ENCODE measurements at regions not wholly inside any gene's neighbourhood (a gene's known extent, or its start where the extent isn't known, plus 50 kb on each side); places are given as distances from the start of the nearest gene placed in this dataset.

DNA sequence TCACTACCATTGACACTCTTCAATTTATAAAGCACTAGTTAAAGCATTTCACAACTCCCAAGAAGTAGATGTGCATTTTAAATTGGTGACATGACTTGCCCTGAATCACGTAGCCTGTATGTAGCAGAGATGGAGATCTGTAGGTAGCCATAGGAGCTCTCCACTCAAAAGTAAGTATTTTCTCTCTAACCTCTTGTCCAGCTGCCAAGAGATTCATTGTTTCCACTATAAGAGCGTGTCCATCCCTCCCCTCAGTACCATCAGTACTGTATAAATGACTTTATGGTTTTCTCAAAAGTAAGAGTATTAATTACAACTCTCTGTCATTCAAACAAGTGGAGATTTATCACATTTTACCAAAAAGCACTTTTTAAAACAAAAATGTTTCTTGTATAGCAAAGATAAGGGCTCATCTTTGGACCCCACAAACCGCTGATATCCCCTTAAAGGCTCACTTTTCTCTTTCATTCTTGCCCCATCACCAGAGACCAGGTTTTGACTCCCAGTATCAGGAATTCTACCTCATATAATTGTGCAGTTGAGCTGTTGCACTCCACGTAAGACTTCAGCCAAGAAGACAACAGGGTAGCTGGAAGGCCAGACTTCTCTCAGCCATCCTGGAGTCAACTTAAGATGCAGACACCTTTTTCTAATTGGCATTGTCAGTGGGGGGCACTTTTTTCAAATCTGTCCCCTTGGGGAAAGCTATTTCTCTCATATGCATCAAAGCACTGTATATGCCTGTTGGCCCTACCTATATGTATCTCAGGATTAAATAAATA lies 78.0 kb upstream of the GALNT5 start:
- Histone ChIP-seq H3K27me3 (no peaks in the 10 kb centered on the region), H3K27ac (no peak overlapping the region), H3K4me3 (no peak overlapping the region), H3K36me3 (no peaks in the 10 kb centered on the region), H3K4me1 (0 out of 2 replicates have a peak, but pooled peaks cover 2% of the 10 kb centered on the region), H3K9me3 (replicated peaks) (no peaks in the 10 kb centered on the region)
- no peak for DNase-seq

DNA sequence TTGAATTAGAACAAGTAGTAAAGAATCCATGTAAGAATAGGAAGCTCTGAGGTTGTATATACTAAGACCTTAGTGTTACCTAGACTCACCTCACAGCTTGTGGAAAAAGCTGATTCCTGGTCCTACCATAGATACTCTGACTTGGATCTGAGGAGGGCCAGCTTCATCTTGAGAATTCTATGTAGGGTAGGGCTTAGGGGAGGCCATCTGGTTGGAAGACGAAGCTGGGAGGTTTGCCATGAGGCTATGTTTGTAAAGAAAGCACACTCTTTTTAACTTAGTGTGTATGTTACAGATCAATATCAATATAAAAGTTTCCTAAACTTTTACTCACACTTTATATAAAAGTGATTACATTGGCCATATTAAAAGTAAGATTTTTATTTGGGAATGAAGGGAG lies 77.1 kb upstream of the GALNT5 start:
- 0 out of 2 replicates have a peak, but pooled peaks cover 2% of the 10 kb centered on the region for H3K4me1 ChIP-seq
- H3K36me3 ChIP-seq, result no peaks in the 10 kb centered on the region
- H3K4me3 ChIP-seq, result no peak overlapping the region
- DNase-seq, result no peak
- no peak overlapping the region for H3K27ac ChIP-seq
- H3K9me3 ChIP-seq (replicated peaks), result no peaks in the 10 kb centered on the region
- H3K27me3 ChIP-seq, result no peaks in the 10 kb centered on the region

DNA sequence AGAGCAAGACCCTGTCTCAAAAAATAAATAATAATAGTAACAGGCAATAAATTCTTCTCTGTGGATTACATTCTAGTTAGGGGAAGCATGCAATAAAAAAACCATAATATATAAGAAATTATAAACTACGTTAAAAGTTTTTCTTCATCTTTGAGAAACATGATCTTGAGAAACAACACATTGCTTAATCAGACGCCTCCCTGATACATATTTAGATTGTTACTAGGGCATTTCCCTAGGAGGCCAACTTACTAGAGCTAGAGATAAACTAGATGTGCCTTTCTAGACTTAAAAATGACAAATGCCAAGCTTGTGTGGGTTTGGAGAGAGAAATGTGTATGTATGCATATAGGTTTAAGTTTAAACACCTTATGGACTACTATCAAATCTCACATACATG lies 76.3 kb upstream of the GALNT5 start:
- Histone ChIP-seq H3K4me1 (0 out of 2 replicates have a peak, but pooled peaks cover 2% of the 10 kb centered on the region), H3K9me3 (replicated peaks) (no peaks in the 10 kb centered on the region), H3K4me3 (no peak overlapping the region), H3K36me3 (no peaks in the 10 kb centered on the region), H3K27ac (no peak overlapping the region), H3K27me3 (no peaks in the 10 kb centered on the region)
- no peak for DNase-seq

DNA sequence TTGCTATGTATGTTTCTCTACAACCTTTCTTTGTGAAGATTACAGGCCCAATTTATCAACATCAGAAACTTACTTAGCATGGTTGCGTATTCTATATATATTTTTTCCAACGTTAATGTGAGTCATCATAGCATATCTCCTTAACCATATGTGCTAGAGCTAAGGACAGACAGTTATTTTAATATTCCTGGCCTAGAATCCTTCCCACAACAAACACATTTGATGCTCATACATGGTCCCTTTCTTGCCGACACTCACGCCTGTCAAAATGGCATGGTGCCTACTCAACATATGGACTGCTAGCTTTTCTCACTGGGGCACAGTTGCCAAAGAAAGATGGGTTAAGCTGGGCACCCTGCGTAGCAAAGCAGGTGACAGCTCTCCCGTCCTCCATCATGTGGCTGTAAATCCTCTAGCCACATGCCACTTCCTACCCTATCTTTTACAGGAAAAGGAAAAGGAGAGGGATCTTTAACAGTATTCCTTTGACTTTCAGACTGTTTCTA lies 75.2 kb upstream of the GALNT5 start:
- Histone ChIP-seq H3K4me3 (no peak overlapping the region), H3K27ac (no peak overlapping the region), H3K36me3 (no peaks in the 10 kb centered on the region), H3K9me3 (replicated peaks) (no peaks in the 10 kb centered on the region), H3K27me3 (no peaks in the 10 kb centered on the region), H3K4me1 (0 out of 2 replicates have a peak, but pooled peaks cover 2% of the 10 kb centered on the region)
- DNase-seq, result no peak

DNA sequence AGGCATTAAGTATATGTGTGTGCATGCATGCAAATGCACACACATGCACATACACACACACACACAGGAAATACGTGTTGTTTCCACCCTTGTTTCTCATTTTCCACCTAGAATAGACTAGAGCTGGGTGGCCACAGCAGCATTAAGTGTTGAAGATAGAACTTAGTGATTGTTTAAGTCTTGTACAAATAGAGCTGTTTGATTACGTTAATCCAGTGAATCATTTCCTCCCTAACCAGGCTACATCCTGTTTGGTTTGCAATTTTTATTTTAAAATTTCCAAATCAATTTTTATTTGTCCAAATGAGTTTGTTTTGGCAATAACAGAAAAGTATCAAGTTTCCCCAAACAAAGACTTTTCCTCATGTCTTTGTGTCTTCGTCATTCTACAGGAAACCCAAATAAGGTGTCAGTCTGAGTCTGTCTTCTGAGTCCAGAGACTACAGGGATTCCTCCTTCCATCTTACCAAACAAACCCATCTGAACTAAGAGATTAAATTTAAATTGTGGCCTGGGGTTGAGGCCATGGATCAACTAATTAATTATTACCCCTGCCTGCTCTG lies 74.6 kb upstream of the GALNT5 start:
- Histone ChIP-seq H3K36me3 (no peaks in the 10 kb centered on the region), H3K4me1 (0 out of 2 replicates have a peak, but pooled peaks cover 2% of the 10 kb centered on the region), H3K9me3 (replicated peaks) (no peaks in the 10 kb centered on the region), H3K4me3 (no peak overlapping the region), H3K27me3 (no peaks in the 10 kb centered on the region), H3K27ac (no peak overlapping the region)
- DNase-seq, result no peak

DNA sequence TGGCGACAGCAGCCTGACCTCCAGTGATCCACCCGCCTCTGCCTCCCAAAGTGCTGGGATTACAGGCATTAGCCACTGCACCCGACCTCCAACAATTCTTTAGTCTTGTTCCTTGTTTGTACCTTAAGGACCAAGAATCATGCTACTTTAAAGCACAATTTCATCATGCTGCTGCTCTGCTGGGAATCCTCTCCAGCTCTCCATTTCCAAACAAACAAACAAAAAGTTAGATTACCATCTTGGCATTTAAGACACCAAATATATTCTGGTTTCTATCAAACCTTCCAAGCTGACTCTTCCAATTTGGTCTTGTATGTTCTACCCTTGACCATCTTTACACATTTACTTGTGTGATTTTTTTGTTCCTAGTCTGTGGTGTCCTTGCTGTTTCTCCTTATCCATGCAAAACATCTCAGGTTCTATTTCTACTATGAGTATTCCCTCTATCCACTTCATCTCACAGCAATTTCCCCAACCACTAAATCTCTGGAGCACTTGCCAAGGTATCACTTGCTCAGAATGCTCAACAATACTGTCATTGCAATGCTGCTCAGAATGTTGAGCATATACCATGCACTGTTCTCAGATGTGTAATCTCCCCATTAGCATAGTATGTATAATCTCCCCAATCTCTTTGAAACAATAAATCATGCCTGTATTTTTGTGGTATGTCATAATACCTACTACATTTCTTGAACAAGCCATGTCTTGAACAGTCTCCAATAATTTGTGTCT lies 73.2 kb upstream of the GALNT5 start:
- no peak for DNase-seq
- H3K36me3 ChIP-seq, result no peaks in the 10 kb centered on the region
- no peaks in the 10 kb centered on the region for H3K27me3 ChIP-seq
- 0 out of 2 replicates have a peak, but pooled peaks cover 2% of the 10 kb centered on the region for H3K4me1 ChIP-seq
- H3K9me3 ChIP-seq (replicated peaks), result no peaks in the 10 kb centered on the region
- H3K27ac ChIP-seq, result no peak overlapping the region
- no peak overlapping the region for H3K4me3 ChIP-seq

DNA sequence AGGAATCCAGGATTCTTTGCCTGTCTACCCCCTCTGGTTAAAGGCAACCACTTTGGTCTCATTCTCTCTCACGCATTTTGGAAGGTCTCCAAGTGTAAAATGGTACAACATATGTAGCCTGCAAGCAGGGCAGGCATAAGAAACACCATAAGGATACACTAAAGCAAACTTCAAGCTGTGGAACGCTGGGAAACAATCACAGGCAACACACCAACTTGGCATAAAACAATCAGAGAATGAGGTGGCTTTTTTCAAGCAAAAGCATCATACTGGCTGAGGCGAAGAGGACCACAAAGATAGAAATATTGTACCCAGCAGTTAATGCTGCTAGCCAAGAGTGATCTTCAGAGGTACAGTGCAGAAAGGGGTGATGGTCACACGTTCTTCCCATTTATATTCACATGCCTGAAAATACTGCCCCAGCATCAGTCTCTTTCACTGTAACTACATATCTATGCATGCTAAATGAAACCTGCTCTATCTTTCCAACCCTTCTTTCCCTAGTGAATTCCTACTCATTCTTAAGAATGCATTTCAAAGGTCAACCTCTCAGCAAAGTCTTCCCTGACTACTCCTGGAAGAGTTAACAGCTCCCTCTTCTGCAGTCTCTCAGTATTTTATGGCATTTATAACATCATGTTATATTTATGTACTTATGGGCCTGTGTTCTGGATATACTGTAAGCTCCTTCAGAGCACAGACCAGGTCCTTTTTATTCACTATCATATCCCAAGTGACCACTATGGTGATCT lies 71.9 kb upstream of the GALNT5 start:
- Histone ChIP-seq H3K27ac (no peak overlapping the region), H3K4me1 (0 out of 2 replicates have a peak, but pooled peaks cover 2% of the 10 kb centered on the region), H3K9me3 (replicated peaks) (no peaks in the 10 kb centered on the region), H3K27me3 (no peaks in the 10 kb centered on the region), H3K4me3 (no peak overlapping the region), H3K36me3 (no peaks in the 10 kb centered on the region)
- DNase-seq, result no peak

DNA sequence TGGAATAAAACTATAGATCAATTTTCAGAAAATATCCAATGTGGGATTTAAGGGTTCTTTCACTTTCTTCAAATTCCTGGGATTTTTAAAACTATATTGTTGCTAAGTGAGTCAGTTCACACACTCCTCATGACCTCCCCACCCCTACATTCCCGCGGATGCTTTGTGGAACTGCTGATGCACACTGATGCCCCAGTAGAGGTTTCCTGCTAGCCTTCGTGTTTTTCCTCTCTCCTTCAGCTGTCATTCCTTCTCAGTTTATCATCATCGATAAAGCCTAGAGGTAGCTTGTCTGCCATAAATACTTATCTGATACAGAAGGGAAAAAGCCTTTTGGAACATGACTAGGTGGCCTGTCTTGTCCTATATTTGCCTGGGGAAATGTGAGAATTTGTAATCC lies 67.4 kb upstream of the GALNT5 start:
- Histone ChIP-seq H3K27ac (no peak overlapping the region), H3K27me3 (no peaks in the 10 kb centered on the region), H3K36me3 (no peaks in the 10 kb centered on the region), H3K9me3 (replicated peaks) (no peaks in the 10 kb centered on the region), H3K4me1 (no peaks in the 10 kb centered on the region), H3K4me3 (no peak overlapping the region)
- no peak for DNase-seq

DNA sequence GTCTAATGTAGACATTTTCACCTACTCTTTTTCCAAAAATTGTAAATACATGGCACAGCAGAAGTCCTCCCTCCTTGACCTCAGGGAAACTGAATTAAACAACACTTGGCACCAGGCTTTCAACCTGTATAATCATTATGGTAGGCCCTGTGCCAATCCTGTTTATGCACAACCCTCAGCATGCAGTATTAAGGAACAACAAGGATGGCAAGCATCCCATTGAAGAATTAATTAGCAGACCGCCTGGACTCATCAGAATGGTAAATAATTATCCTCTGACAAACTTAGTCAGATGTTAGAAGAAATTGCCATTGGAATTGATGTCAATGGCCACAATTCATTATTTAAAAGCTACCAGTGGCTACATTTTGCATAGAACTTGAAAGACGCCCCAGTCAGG lies 66.3 kb upstream of the GALNT5 start:
- H3K27ac ChIP-seq, result no peak overlapping the region
- H3K27me3 ChIP-seq, result no peaks in the 10 kb centered on the region
- H3K36me3 ChIP-seq, result no peaks in the 10 kb centered on the region
- no peak overlapping the region for H3K4me3 ChIP-seq
- no peak for DNase-seq
- H3K4me1 ChIP-seq, result no peaks in the 10 kb centered on the region
- no peaks in the 10 kb centered on the region for H3K9me3 ChIP-seq (replicated peaks)

DNA sequence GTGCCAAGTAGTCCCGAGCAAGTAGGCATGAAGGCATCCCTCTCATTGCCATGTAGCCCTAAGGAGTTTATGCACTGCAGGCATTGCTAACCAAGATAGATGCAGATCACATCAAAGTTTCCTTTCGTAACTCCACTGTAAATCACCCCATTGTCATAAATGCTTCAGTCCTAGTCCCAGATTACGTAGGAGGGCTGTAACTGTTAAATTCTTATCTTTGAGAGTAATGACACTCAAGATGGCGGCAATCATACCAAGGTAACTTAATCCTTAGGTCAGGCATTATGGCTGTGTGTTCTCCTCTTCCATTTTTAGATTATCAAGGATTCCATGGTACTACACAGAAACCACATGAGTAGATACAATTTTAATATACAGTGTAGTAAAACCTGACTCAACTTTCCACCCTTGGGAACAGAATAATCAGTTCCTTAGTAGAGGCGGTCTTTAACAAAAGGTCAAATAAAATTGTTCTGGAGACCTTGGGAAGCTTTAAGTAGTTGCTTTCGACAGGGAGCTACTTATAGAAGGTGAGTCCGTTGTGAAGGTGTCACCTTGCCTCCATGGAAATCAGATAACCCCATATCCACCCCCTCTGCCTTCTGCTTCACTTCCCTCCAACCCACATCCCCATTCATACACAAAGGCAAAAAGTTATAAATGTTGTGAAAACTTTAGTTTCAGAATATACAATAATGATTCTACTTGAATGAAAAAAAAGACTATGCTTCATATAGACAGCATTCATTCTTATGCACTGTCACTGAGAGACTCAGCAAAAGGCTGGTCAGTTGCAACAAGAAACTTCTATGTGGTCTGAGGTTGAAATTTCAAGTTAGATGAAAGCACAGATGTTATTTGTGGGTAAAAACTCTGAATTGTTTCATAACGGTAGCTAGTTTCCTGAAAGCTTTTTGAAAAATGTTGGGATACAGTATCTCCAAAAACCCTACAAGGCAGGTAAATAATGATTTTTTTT lies 64.8 kb upstream of the GALNT5 start:
- no peaks in the 10 kb centered on the region for H3K9me3 ChIP-seq (replicated peaks)
- no peak overlapping the region for H3K4me3 ChIP-seq
- H3K36me3 ChIP-seq, result no peaks in the 10 kb centered on the region
- H3K27ac ChIP-seq, result no peak overlapping the region
- DNase-seq, result no peak
- no peaks in the 10 kb centered on the region for H3K4me1 ChIP-seq
- H3K27me3 ChIP-seq, result no peaks in the 10 kb centered on the region

DNA sequence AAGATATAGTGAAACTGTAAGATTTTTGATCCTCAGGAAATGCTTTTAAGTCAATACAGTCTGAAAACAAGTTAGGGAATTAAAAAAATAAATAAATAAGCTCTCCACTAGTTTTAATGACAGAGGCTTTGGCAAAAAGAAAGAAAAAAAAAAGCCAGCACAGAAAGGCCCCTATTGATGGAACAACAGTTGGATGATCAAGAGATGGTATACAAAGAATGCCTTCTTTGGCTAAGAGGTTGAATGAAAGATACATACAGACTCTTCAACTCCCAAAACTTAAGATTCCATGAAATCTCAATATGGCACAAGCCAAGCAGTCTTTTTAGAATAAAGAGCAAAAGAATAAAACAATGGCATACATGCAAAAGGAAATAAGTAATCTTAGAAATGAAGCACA lies 64.0 kb upstream of the GALNT5 start:
- Histone ChIP-seq H3K27me3 (no peaks in the 10 kb centered on the region), H3K27ac (no peak overlapping the region), H3K9me3 (replicated peaks) (no peaks in the 10 kb centered on the region), H3K36me3 (no peaks in the 10 kb centered on the region), H3K4me1 (no peaks in the 10 kb centered on the region), H3K4me3 (no peak overlapping the region)
- no peak for DNase-seq

DNA sequence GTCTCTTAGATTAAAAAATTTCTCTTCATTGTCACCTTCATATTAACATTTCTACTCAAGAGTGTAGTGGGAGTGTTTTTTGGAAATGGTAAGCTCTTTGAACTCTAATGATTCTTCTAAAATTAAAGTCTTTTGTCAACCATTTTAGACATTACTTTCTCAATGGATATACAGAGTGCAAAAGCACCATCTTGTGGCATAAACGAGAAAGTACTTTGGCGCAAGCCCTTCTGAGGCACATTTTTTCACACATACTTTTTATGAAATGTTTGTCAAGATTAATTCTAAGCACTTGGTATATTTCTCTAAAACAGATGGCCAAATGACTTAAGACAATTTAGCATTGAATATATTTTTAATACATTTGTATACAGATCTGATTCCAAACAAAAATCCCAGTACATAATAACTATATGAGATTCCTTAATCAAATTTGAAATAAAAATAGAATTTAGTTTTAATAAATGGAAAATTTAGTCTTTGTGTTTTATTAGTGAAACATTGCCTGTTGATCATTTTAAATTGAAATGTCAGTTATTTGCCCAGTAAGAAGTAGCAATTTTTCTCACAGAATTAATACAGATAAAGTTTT lies 63.3 kb upstream of the GALNT5 start:
- peak; percentile 8 to 66 for DNase-seq
- no peak overlapping the region for H3K27ac ChIP-seq
- no peak overlapping the region for H3K4me3 ChIP-seq
- H3K4me1 ChIP-seq, result no peaks in the 10 kb centered on the region
- H3K27me3 ChIP-seq, result no peaks in the 10 kb centered on the region
- no peaks in the 10 kb centered on the region for H3K9me3 ChIP-seq (replicated peaks)
- no peaks in the 10 kb centered on the region for H3K36me3 ChIP-seq

DNA sequence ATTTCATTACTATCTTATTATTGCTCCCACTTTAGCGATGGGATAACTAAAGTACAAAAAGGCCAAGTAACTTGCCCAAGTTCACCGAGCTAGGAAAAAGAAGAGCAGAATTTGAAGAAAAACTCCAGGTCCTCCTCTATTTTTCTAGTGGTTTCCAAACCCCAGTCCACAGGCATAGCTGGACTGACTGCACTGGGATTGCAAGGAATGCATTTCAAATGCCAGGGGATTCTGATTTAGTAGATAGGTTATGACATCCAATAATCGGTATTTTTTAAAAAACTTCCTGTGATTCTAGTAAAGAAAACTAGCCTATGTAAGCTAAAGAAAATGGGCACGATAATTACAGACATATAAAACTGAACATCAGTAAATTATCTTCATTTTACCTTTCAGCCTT lies 62.7 kb upstream of the GALNT5 start:
- Histone ChIP-seq H3K36me3 (no peaks in the 10 kb centered on the region), H3K4me1 (no peaks in the 10 kb centered on the region), H3K4me3 (no peak overlapping the region), H3K27ac (no peak overlapping the region), H3K9me3 (replicated peaks) (no peaks in the 10 kb centered on the region), H3K27me3 (no peaks in the 10 kb centered on the region)
- DNase-seq, result no peak

Data from SJCRH30 (cell line).